ENCODE measurements at regions not wholly inside any gene's neighbourhood (a gene's known extent, or its start where the extent isn't known, plus 50 kb on each side); places are given as distances from the start of the nearest gene placed in this dataset.

- H3K4me1 ChIP-seq (replicated peaks in 1 of 2; ENCODE audit: control insufficient read depth in 2 of 2, insufficient read depth in 2 of 2, low read length in 2 of 2): peaks cover 0 to 15% of the 10 kb centered on the region in 2 experiments; a peak in 3 of 5 replicates
- intact Hi-C loops (cut with micrococcal nuclease) (no loop called here), in situ Hi-C loops (cut with MboI) (loop anchor here (5.0 kb wide), 1 partner anchor 270 kb away; no protein-coding TSS in a partner anchor)
- no peak overlapping the region for H3K9ac ChIP-seq (ENCODE audit: insufficient read depth in 1 of 2, low read depth in 2 of 2, low read length in 2 of 2)
- no peaks in the 10 kb centered on the region for H3K36me3 ChIP-seq (ENCODE audit: control insufficient read depth, insufficient read depth, low read length)
- H3K79me2 ChIP-seq (ENCODE audit: control insufficient read depth, insufficient read depth, low read length): no peaks in the 10 kb centered on the region
- POLR2A ChIA-PET: interaction anchor here (0.7 to 1.0 kb wide), 2 partner anchors 99 to 216 kb away, joined by 3 to 4 read pairs; no protein-coding TSS in a partner anchor
- H4K20me1 ChIP-seq (replicated peaks; ENCODE audit: control insufficient read depth, insufficient read depth, low read length): 0 out of 2 replicates have a peak, but pooled peaks cover 4% of the 10 kb centered on the region
- BruUV-seq (replicated peaks): no TSS peak
- H3K27me3 ChIP-seq (ENCODE audit: control insufficient read depth in 2 of 2, insufficient read depth in 2 of 2, low read length in 2 of 2): peaks cover 11 to 43% of the 10 kb centered on the region in 2 experiments; a peak in 3 of 5 replicates
- no peak overlapping the region for H2AFZ ChIP-seq (ENCODE audit: low read depth, low read length)
- FAIRE-seq (no peak), ATAC-seq (peak; percentile 11; the same call in 2 of the 3 replicates), DNase-seq (ENCODE audit: extremely low read depth in 1 of 4, low spot score in 3 of 4) (no peak)
- H3K9me3 ChIP-seq (replicated peaks; ENCODE audit: control insufficient read depth, insufficient read depth, low read depth, low read length): no peaks in the 10 kb centered on the region
- no peak overlapping the region for H3K4me3 ChIP-seq
- no peak overlapping the region for H3K27ac ChIP-seq (ENCODE audit: extremely low read depth, low read depth, low read length)
- TF ChIP-seq POLR2A (conservative IDR thresholded peaks at IDR 0.05): no peak
- TF ChIP-seq ELF4 (CRISPR knock-in tag; IDR thresholded peaks at IDR 0.05): no peak
- TF ChIP-seq PRPF4 (IDR thresholded peaks at IDR 0.05; ENCODE audit: insufficient read depth, low read depth, low read length, poor library complexity, severe bottlenecking): no peak
- no peak for TF ChIP-seq KDM5B (IDR thresholded peaks at IDR 0.05; ENCODE audit: insufficient replicate concordance, low read depth, low read length)
- no peak for TF ChIP-seq RBM14 (IDR thresholded peaks at IDR 0.05; ENCODE audit: borderline replicate concordance, insufficient read depth, low read depth, low read length)
- no peak for TF ChIP-seq ZNF143 (CRISPR knock-in tag; IDR thresholded peaks at IDR 0.05)
- TF ChIP-seq L3MBTL2 (IDR thresholded peaks at IDR 0.05): no peak
- TF ChIP-seq IRF1 (CRISPR knock-in tag; IDR thresholded peaks at IDR 0.05; ENCODE audit: borderline replicate concordance): no peak
- no peak for TF ChIP-seq PHF21A (IDR thresholded peaks at IDR 0.05; ENCODE audit: borderline replicate concordance, low read depth)
- TF ChIP-seq, protein P1, sequence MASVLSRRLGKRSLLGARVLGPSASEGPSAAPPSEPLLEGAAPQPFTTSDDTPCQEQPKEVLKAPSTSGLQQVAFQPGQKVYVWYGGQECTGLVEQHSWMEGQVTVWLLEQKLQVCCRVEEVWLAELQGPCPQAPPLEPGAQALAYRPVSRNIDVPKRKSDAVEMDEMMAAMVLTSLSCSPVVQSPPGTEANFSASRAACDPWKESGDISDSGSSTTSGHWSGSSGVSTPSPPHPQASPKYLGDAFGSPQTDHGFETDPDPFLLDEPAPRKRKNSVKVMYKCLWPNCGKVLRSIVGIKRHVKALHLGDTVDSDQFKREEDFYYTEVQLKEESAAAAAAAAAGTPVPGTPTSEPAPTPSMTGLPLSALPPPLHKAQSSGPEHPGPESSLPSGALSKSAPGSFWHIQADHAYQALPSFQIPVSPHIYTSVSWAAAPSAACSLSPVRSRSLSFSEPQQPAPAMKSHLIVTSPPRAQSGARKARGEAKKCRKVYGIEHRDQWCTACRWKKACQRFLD (CRISPR knock-in tag; IDR thresholded peaks at IDR 0.05): no peak
- no peak for TF ChIP-seq SP1 (CRISPR knock-in tag; IDR thresholded peaks at IDR 0.05)
- no peak for TF ChIP-seq ZNF511 (CRISPR knock-in tag; IDR thresholded peaks at IDR 0.05)
- no peak for TF ChIP-seq ZNF197 (CRISPR knock-in tag; IDR thresholded peaks at IDR 0.05; ENCODE audit: low read depth)
- TF ChIP-seq POLR3A (IDR thresholded peaks at IDR 0.05; ENCODE audit: borderline replicate concordance, extremely low read depth, insufficient read depth, insufficient read length): no peak
- no peak for TF ChIP-seq CTCF (IDR thresholded peaks at IDR 0.05 in 2 of 3, conservative IDR thresholded peaks at IDR 0.05 in 1 of 3; ENCODE audit: insufficient read depth in 2 of 3, low read depth in 1 of 3, low read length in 3 of 3)
- no peaks in the 10 kb centered on the region for H3K9me1 ChIP-seq (ENCODE audit: control insufficient read depth, insufficient read depth, low read length)
- H3K4me2 ChIP-seq (ENCODE audit: insufficient read depth, low read length): no peak overlapping the region
- WGBS (ENCODE audit: insufficient coverage, low coverage, missing lambda C conversion rate): 6% methylated on average over 17 of the region's 21 CpGs
- CTCF ChIA-PET (ENCODE audit: low intra/inter-chr PET ratio): no interaction called here
Measured at GRCh38 chr12:131471946-131472732, 238.8 kb upstream of the SFSWAP start.
